HepG2 (cell line): ENCODE measurements at regions not wholly inside any gene's neighbourhood (a gene's known extent, or its start where the extent isn't known, plus 50 kb on each side); places are given as distances from the start of the nearest gene placed in this dataset.

Source experiments
- ATAC-seq: fragments of 200-7000 bp; cut with Tn5 transposase; 3 replicates; pipeline ENCODE4 v1.9.1; 2020; ENCODE audit warnings: mild to moderate bottlenecking, moderate library complexity
- BruUV-seq: library from RNA; stranded (reverse); fragments of 400-500 nt; replicated peaks from 2 replicates; lab custom pipeline; 2021; lab: Mats Ljungman, UMichigan
- CTCF ChIA-PET: fragments of 300-600 bp; formaldehyde crosslinking; extraction: SDS; loops from one replicate; lab custom pipeline; 2021; ENCODE audit warnings: low total read pairs, inconsistent platforms, low intra/inter-chr PET ratio; lab: Yijun Ruan, JAX
- POLR2A ChIA-PET: fragments of 350-600 bp; sonication (Branson Sonifier 250); formaldehyde crosslinking; loops from one replicate; lab custom pipeline; 2020; ENCODE audit warnings: antibody characterized with exemption, inconsistent platforms; lab: Yijun Ruan, JAX
- DNase-seq: peaks from one replicate; pipeline ENCODE4 v3.0.0-alpha.2; 2015; ENCODE audit warnings: low spot score
- FAIRE-seq: peaks from 3 replicates; lab custom pipeline; 2011; peaks lifted over from hg19 to GRCh38; lab: Jason Lieb, UNC
- H2AFZ ChIP-seq: one replicate; pipeline ENCODE4 v1.6.1; 2011; ENCODE audit warnings: low read length, inconsistent platforms
- H3K27ac ChIP-seq: fragments of 300-600 bp; 3 replicates; pipeline ENCODE4 v1.8.0; 2011; ENCODE audit warnings: mixed run types, mild to moderate bottlenecking, mixed read lengths, low read length, inconsistent platforms; ENCODE audit not compliant: insufficient read depth; ENCODE audit errors: extremely low read length
- H3K27me3 ChIP-seq, 2 experiments: fragments of 200-600 bp in 1 of 2; 2 replicates in 1 of 2; 3 replicates in 1 of 2; pipeline versions ENCODE4 v1.6.0 to v1.8.0; 2011; ENCODE audit warnings: low read length in 2 of 2, mild to moderate bottlenecking in 2 of 2, moderate library complexity in 2 of 2, inconsistent platforms in 1 of 2; ENCODE audit not compliant: insufficient read depth in 2 of 2, control insufficient read depth in 1 of 2
- H3K36me3 ChIP-seq, 2 experiments: fragments of 200-600 bp in 1 of 2; replicated peaks in 1 of 2; 2 replicates in 1 of 2; 3 replicates in 1 of 2; pipeline versions ENCODE4 v1.5.1 to v1.8.0; 2011; ENCODE audit warnings: low read length in 2 of 2, inconsistent platforms in 1 of 2; ENCODE audit not compliant: insufficient read depth in 2 of 2, control insufficient read depth in 1 of 2
- H3K4me1 ChIP-seq: 2 replicates; pipeline ENCODE4 v1.5.1; 2012; ENCODE audit warnings: low read length, inconsistent platforms; ENCODE audit not compliant: insufficient read depth
- H3K4me2 ChIP-seq: 2 replicates; pipeline ENCODE4 v1.6.0; 2011; ENCODE audit warnings: low read depth, low read length, inconsistent platforms
- H3K4me3 ChIP-seq, 3 experiments: fragments of 200-600 bp in 1 of 3; sonication (generic), shearing (Covaris generic) in 1 of 3; replicated peaks in 1 of 3; 2 replicates each; pipeline ENCODE4 v1.5.1; 2011 to 2016; ENCODE audit warnings: low read length in 3 of 3, inconsistent platforms in 2 of 3, low read depth in 2 of 3, mild to moderate bottlenecking in 2 of 3, control low read depth in 1 of 3, mixed read lengths in 1 of 3; ENCODE audit not compliant: insufficient read depth in 1 of 3
- H3K79me2 ChIP-seq: one replicate; pipeline ENCODE4 v1.6.1; 2011; ENCODE audit warnings: low read length, inconsistent platforms; ENCODE audit not compliant: insufficient read depth
- H3K9ac ChIP-seq: 2 replicates; pipeline ENCODE4 v1.6.0; 2011; ENCODE audit warnings: mild to moderate bottlenecking, low read depth, low read length, inconsistent platforms; ENCODE audit not compliant: insufficient read depth
- H3K9me3 ChIP-seq: 2 replicates; pipeline ENCODE4 v1.5.1; 2012; ENCODE audit warnings: mild to moderate bottlenecking, low read length
- H4K20me1 ChIP-seq: 2 replicates; pipeline ENCODE4 v1.6.0; 2011; ENCODE audit warnings: inconsistent platforms, mild to moderate bottlenecking, low read length, moderate library complexity; ENCODE audit not compliant: insufficient read depth
- BRCA1 ChIP-seq: sonication (generic); formaldehyde crosslinking; IDR thresholded peaks from 2 replicates; pipeline ENCODE4 v1.4.0; 2020; ENCODE audit warnings: missing genetic modification reagents
- EHMT2 ChIP-seq: fragments of 200-600 bp; sonication (generic); IDR thresholded peaks from 2 replicates; pipeline ENCODE4 v1.7.0; 2017; ENCODE audit warnings: antibody characterized with exemption, low read depth, low read length, borderline replicate concordance
- GATA4 ChIP-seq: sonication (generic); IDR thresholded peaks from 2 replicates; pipeline ENCODE4 v1.6.1; 2016; ENCODE audit warnings: antibody characterized with exemption, low read depth, borderline replicate concordance
- MTA1 ChIP-seq: sonication (generic); formaldehyde crosslinking; IDR thresholded peaks from 2 replicates; pipeline ENCODE4 v1.4.0; 2020; ENCODE audit warnings: missing genetic modification reagents, mild to moderate bottlenecking, borderline replicate concordance
- RARA ChIP-seq: IDR thresholded peaks from 2 replicates; pipeline ENCODE4 v1.6.1; 2016; ENCODE audit warnings: missing genetic modification reagents, missing compliant biosample characterization
- TOE1 ChIP-seq: sonication (generic); formaldehyde crosslinking; IDR thresholded peaks from 2 replicates; pipeline ENCODE4 v1.4.0; 2020; ENCODE audit warnings: mild to moderate bottlenecking, missing genetic modification reagents
- ZNF768 ChIP-seq: sonication (generic); formaldehyde crosslinking; IDR thresholded peaks from 2 replicates; pipeline ENCODE4 v1.4.0; 2020; ENCODE audit warnings: missing genetic modification reagents
- whole genome bisulfite sequencing: methylation state at CpG from one replicate; pipeline ENCODE4 v1.1.6; 2017; ENCODE audit warnings: low lambda C conversion rate; 5-methylcytosine and 5-hydroxymethylcytosine counted together
- in situ Hi-C: cut with HindIII; loops from 2 replicates; pipeline ENCODE4 v1.10.0; 2017; ENCODE audit warnings: low pct_unique_long_range_greater_than_20kb; ENCODE audit not compliant: extremely low pct_ligation_motif_present
- intact Hi-C: fragments of 100-400 bp; cut with micrococcal nuclease; formaldehyde crosslinking; loops from one replicate; pipeline ENCODE4 v1.10.0; 2022; ENCODE audit not compliant: unreplicated experiment
- TF ChIP-seq, protein P1 (sequence below): sonication (generic); formaldehyde crosslinking; IDR thresholded peaks from 2 replicates; pipeline ENCODE4 v1.8.0; 2022; ENCODE audit warnings: mild to moderate bottlenecking, missing genetic modification reagents, moderate library complexity
- TF ChIP-seq, protein P2 (sequence below): sonication (generic); formaldehyde crosslinking; IDR thresholded peaks from 2 replicates; pipeline ENCODE4 v1.9.0; 2022; ENCODE audit warnings: low read depth, missing genetic modification reagents
- TF ChIP-seq, protein P3 (sequence below): sonication (generic); formaldehyde crosslinking; IDR thresholded peaks from 2 replicates; pipeline ENCODE4 v1.4.0; 2020; ENCODE audit warnings: missing genetic modification reagents, mild to moderate bottlenecking, borderline replicate concordance
- TF ChIP-seq, protein P4 (sequence below): IDR thresholded peaks from 2 replicates; pipeline ENCODE4 v1.6.1; 2016; ENCODE audit warnings: mild to moderate bottlenecking, missing biosample characterization, missing genetic modification reagents

DNA sequence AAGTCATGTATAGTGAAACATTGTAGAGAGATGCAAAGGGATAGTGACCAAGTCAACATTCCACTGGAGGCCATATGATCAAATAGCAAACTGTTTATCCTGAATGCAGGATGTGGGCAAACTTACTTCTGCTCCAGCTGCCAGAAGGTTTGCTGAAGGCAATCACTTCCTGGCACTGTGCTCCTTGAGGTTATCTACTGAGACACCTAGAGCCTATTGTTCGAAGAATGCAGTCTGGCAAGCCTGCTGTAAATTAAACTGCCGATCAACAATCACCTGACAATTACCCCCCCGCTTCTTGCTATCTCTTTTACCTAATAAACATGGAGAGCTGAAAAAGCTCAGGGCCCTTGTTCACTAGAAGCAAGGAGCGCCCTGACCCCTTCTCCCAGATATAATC, 139.4 kb upstream of the B3GALT2 start:
- Histone ChIP-seq H3K4me3 (no peak overlapping the region), H3K27me3 (no peaks in the 10 kb centered on the region), H3K27ac (no peak overlapping the region), H2AFZ (no peak overlapping the region), H3K9me3 (no peaks in the 10 kb centered on the region), H3K4me2 (no peak overlapping the region), H3K36me3 (no peaks in the 10 kb centered on the region), H3K9ac (no peak overlapping the region), H4K20me1 (no peaks in the 10 kb centered on the region), H3K79me2 (no peaks in the 10 kb centered on the region), H3K4me1 (no peaks in the 10 kb centered on the region)
- DNase-seq (no peak), ATAC-seq (no peak), FAIRE-seq (no peak)
- no peak for TF ChIP-seq BRCA1
- TF ChIP-seq, protein P1, sequence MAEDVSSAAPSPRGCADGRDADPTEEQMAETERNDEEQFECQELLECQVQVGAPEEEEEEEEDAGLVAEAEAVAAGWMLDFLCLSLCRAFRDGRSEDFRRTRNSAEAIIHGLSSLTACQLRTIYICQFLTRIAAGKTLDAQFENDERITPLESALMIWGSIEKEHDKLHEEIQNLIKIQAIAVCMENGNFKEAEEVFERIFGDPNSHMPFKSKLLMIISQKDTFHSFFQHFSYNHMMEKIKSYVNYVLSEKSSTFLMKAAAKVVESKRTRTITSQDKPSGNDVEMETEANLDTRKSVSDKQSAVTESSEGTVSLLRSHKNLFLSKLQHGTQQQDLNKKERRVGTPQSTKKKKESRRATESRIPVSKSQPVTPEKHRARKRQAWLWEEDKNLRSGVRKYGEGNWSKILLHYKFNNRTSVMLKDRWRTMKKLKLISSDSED (CRISPR knock-in tag): no peak
- TF ChIP-seq, protein P2, sequence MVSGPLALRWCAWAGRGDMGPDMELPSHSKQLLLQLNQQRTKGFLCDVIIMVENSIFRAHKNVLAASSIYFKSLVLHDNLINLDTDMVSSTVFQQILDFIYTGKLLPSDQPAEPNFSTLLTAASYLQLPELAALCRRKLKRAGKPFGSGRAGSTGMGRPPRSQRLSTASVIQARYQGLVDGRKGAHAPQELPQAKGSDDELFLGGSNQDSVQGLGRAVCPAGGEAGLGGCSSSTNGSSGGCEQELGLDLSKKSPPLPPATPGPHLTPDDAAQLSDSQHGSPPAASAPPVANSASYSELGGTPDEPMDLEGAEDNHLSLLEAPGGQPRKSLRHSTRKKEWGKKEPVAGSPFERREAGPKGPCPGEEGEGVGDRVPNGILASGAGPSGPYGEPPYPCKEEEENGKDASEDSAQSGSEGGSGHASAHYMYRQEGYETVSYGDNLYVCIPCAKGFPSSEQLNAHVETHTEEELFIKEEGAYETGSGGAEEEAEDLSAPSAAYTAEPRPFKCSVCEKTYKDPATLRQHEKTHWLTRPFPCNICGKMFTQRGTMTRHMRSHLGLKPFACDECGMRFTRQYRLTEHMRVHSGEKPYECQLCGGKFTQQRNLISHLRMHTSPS (CRISPR knock-in tag): no peak
- TF ChIP-seq EHMT2: no peak
- no peak for TF ChIP-seq GATA4
- TF ChIP-seq, protein P3, sequence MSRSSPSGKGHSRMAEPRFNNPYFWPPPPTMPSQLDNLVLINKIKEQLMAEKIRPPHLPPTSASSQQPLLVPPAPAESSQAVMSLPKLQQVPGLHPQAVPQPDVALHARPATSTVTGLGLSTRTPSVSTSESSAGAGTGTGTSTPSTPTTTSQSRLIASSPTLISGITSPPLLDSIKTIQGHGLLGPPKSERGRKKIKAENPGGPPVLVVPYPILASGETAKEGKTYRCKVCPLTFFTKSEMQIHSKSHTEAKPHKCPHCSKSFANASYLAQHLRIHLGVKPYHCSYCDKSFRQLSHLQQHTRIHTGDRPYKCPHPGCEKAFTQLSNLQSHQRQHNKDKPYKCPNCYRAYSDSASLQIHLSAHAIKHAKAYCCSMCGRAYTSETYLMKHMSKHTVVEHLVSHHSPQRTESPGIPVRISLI (CRISPR knock-in tag): no peak
- no peak for TF ChIP-seq TOE1 (CRISPR knock-in tag)
- TF ChIP-seq MTA1 (CRISPR knock-in tag): no peak
- TF ChIP-seq RARA (CRISPR knock-in tag): no peak
- no peak for TF ChIP-seq ZNF768
- TF ChIP-seq, protein P4, sequence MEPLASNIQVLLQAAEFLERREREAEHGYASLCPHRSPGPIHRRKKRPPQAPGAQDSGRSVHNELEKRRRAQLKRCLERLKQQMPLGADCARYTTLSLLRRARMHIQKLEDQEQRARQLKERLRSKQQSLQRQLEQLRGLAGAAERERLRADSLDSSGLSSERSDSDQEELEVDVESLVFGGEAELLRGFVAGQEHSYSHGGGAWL (CRISPR knock-in tag): no peak
- in situ Hi-C loops: no loop called here
- ChIA-PET CTCF (no interaction called here), POLR2A (no interaction called here)
- no TSS peak for BruUV-seq
- WGBS: 15% methylated on average over 4 of the region's 4 CpGs
- intact Hi-C loops: no loop called here
